CD14-positive monocyte (primary cell): ENCODE measurements at regions not wholly inside any gene's neighbourhood (a gene's known extent, or its start where the extent isn't known, plus 50 kb on each side); places are given as distances from the start of the nearest gene placed in this dataset.

Experiments used
- DNase-seq, 3 donors: peaks; one replicate each; pipeline ENCODE4 v3.0.0-alpha.2; 2011 to 2022
- H2AFZ ChIP-seq: 2 replicates; pipeline ENCODE4 v1.6.0; 2012; ENCODE audit warnings: mild to moderate bottlenecking, low read depth, low read length, inconsistent platforms; ENCODE audit not compliant: insufficient read depth, poor library complexity, severe bottlenecking
- H3K27ac ChIP-seq, 2 donors: 1 replicate in 1 of 2; 2 replicates in 1 of 2; pipeline ENCODE4 v1.5.1; 2012 to 2013; ENCODE audit warnings: low read length in 2 of 2, control low read depth in 1 of 2, inconsistent platforms in 1 of 2, low read depth in 1 of 2, mild to moderate bottlenecking in 1 of 2
- H3K27me3 ChIP-seq, 2 donors: one replicate each; pipeline versions ENCODE4 v1.6.0 to v1.6.1; 2011 to 2013; ENCODE audit warnings: low read length in 2 of 2; ENCODE audit not compliant: control insufficient read depth in 2 of 2, insufficient read depth in 2 of 2
- H3K36me3 ChIP-seq, 2 donors: replicated peaks in 1 of 2; 1 replicate in 1 of 2; 2 replicates in 1 of 2; pipeline versions ENCODE4 v1.5.1 to v1.6.1; 2012 to 2013; ENCODE audit warnings: low read length in 2 of 2, control low read depth in 1 of 2, inconsistent platforms in 1 of 2, mild to moderate bottlenecking in 1 of 2; ENCODE audit not compliant: insufficient read depth in 2 of 2, control insufficient read depth in 1 of 2
- H3K4me1 ChIP-seq, 2 donors: 1 replicate in 1 of 2; 2 replicates in 1 of 2; pipeline versions ENCODE4 v1.5.1 to v1.6.1; 2012 to 2013; ENCODE audit warnings: low read length in 2 of 2, control low read depth in 1 of 2, inconsistent platforms in 1 of 2, mild to moderate bottlenecking in 1 of 2, moderate library complexity in 1 of 2; ENCODE audit not compliant: insufficient read depth in 2 of 2, control insufficient read depth in 1 of 2
- H3K4me2 ChIP-seq: replicated peaks from 2 replicates; pipeline ENCODE3; 2012; ENCODE audit warnings: low read length, moderate library complexity, mild to moderate bottlenecking; ENCODE audit not compliant: poor library complexity, severe bottlenecking; ENCODE audit errors: extremely low read depth
- H3K4me3 ChIP-seq, 3 experiments: fragments of 200-600 bp in 1 of 3; sonication (generic) in 1 of 3; replicated peaks in 1 of 3; 1 replicate in 2 of 3; 2 replicates in 1 of 3; pipeline ENCODE4 v1.5.1; 2011 to 2013; ENCODE audit warnings: low read length in 3 of 3, mild to moderate bottlenecking in 3 of 3, control low read depth in 2 of 3, low read depth in 2 of 3, inconsistent platforms in 1 of 3, moderate library complexity in 1 of 3
- H3K79me2 ChIP-seq: 2 replicates; pipeline ENCODE4 v1.6.0; 2012; ENCODE audit warnings: mild to moderate bottlenecking, control low read depth, inconsistent platforms, low read length, moderate library complexity; ENCODE audit not compliant: insufficient read depth
- H3K9ac ChIP-seq: 2 replicates; pipeline ENCODE4 v1.6.0; 2017; ENCODE audit warnings: low read length, mild to moderate bottlenecking; ENCODE audit not compliant: insufficient read depth, poor library complexity, severe bottlenecking
- H3K9me3 ChIP-seq, 2 donors: replicated peaks in 1 of 2; 1 replicate in 1 of 2; 2 replicates in 1 of 2; pipeline versions ENCODE4 v1.5.1 to v1.6.1; 2012 to 2013; ENCODE audit warnings: low read length in 2 of 2, control low read depth in 1 of 2; ENCODE audit not compliant: control insufficient read depth in 1 of 2, insufficient read depth in 1 of 2
- H4K20me1 ChIP-seq: 2 replicates; pipeline ENCODE4 v1.6.0; 2012; ENCODE audit warnings: mild to moderate bottlenecking, low read length, control low read depth, moderate library complexity; ENCODE audit not compliant: insufficient read depth
- H3K27ac Mint-ChIP-seq, 7 donors: one replicate each; pipeline ENCODE4 v1.8.0; 2020; ENCODE audit warnings: mild to moderate bottlenecking in 7 of 7, mixed read lengths in 7 of 7, moderate library complexity in 6 of 7, inconsistent platforms in 2 of 7
- H3K27me3 Mint-ChIP-seq, 3 donors: one replicate each; pipeline ENCODE4 v1.8.0; 2021 to 2022; ENCODE audit warnings: low read depth in 3 of 3, mild to moderate bottlenecking in 3 of 3, mixed read lengths in 3 of 3, moderate library complexity in 3 of 3, inconsistent platforms in 1 of 3
- H3K36me3 Mint-ChIP-seq, 2 donors: one replicate each; pipeline ENCODE4 v1.8.0; 2020; ENCODE audit warnings: mixed read lengths in 2 of 2, inconsistent platforms in 1 of 2, mild to moderate bottlenecking in 1 of 2
- H3K4me1 Mint-ChIP-seq: one replicate; pipeline ENCODE4 v1.8.0; 2020; ENCODE audit warnings: mild to moderate bottlenecking, mixed read lengths
- H3K4me3 Mint-ChIP-seq, 2 donors: one replicate each; pipeline ENCODE4 v1.8.0; 2020; ENCODE audit warnings: mild to moderate bottlenecking in 2 of 2, mixed read lengths in 2 of 2, moderate library complexity in 1 of 2
- H3K9me3 Mint-ChIP-seq, 7 donors: one replicate each; pipeline ENCODE4 v1.8.0; 2020 to 2022; ENCODE audit warnings: mixed read lengths in 7 of 7, mild to moderate bottlenecking in 6 of 7, moderate library complexity in 6 of 7, inconsistent platforms in 2 of 7
- WGBS: methylation state at CpG from one replicate; pipeline ENCODE4 v1.1.5; 2013; ENCODE audit warnings: missing lambda C conversion rate; ENCODE audit not compliant: insufficient coverage; 5-methylcytosine and 5-hydroxymethylcytosine counted together
- intact Hi-C, 2 donors: fragments of 100-400 bp; cut with micrococcal nuclease; formaldehyde crosslinking; loops; one replicate each; pipeline versions ENCODE4 v1.15.0 to v1.15.1; 2023
- TF ChIP-seq, protein P1 (sequence below): fragments of 200-600 bp; IDR thresholded peaks from one replicate; pipeline ENCODE4 v1.8.0; 2022; ENCODE audit warnings: antibody characterized with exemption, mild to moderate bottlenecking

DNA sequence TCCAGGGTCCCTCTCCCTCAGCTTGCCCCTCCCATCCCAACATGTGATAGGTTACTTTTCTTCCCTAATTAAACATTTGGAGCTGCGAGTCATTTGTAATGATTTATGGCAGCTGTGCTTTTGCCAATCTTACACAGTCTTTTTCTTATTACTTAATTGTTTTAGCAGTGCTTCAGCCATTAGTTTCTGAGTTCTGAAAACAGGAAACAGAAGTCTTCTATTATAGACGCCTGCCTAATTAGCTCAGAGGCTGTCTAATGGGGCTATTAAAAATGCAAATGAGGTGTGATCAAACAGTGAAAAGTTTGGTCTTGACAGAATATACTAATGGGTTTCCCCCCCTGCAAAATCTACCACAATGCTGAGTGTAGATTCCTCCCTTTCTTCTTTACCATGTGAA lies 388.3 kb upstream of the CELF4 start:
- peaks cover 2% of the 10 kb centered on the region for H3K4me1 Mint-ChIP-seq
- TF ChIP-seq, protein P1, sequence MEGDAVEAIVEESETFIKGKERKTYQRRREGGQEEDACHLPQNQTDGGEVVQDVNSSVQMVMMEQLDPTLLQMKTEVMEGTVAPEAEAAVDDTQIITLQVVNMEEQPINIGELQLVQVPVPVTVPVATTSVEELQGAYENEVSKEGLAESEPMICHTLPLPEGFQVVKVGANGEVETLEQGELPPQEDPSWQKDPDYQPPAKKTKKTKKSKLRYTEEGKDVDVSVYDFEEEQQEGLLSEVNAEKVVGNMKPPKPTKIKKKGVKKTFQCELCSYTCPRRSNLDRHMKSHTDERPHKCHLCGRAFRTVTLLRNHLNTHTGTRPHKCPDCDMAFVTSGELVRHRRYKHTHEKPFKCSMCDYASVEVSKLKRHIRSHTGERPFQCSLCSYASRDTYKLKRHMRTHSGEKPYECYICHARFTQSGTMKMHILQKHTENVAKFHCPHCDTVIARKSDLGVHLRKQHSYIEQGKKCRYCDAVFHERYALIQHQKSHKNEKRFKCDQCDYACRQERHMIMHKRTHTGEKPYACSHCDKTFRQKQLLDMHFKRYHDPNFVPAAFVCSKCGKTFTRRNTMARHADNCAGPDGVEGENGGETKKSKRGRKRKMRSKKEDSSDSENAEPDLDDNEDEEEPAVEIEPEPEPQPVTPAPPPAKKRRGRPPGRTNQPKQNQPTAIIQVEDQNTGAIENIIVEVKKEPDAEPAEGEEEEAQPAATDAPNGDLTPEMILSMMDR = no peak
- H3K9me3 Mint-ChIP-seq = peaks cover 0 to 18% (median 10%) of the 10 kb centered on the region in 7 donors
- Histone ChIP-seq H3K79me2 (no peaks in the 10 kb centered on the region), H3K4me1 (no peaks in the 10 kb centered on the region), H3K4me3 (no peak overlapping the region), H3K36me3 (no peaks in the 10 kb centered on the region), H3K4me2 (no peak overlapping the region), H3K27me3 (no peaks in the 10 kb centered on the region), H2AFZ (no peak overlapping the region), H4K20me1 (no peaks in the 10 kb centered on the region), H3K27ac (no peak overlapping the region), H3K9me3 (peaks cover 0 to 3% of the 10 kb centered on the region in 2 donors), H3K9ac (no peak overlapping the region)
- no CpG with 5 or more reads among the region's 2 CpGs for WGBS
- H3K27ac Mint-ChIP-seq = no peak overlapping the region
- H3K27me3 Mint-ChIP-seq = no peaks in the 10 kb centered on the region
- intact Hi-C loops = no loop called here
- DNase-seq = no peak
- H3K4me3 Mint-ChIP-seq = no peak overlapping the region
- H3K36me3 Mint-ChIP-seq = no peaks in the 10 kb centered on the region

DNA sequence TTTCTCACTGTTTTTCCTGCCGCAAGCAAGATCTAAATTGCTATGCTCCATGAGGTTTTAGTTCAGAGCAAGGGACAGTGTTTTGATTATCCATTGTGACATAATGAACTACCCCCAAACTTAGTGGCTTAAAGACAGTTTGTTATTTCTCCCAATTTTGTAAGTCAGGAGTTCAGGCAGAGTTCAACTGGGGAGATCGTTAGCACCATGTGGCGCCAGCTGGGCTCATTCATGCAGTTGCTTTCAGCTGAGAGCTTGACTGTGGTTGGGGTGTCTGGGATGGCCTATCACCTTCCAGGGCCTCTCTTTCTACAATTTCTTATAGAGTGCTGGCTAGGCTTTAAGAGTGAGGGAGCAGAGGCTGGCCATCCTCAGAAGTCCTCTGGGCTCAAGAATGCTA lies 382.9 kb upstream of the CELF4 start:
- peaks cover 0 to 18% (median 4%) of the 10 kb centered on the region in 7 donors for H3K9me3 Mint-ChIP-seq
- Histone ChIP-seq H3K9ac (no peak overlapping the region), H3K36me3 (no peaks in the 10 kb centered on the region), H3K4me2 (no peak overlapping the region), H3K4me3 (no peak overlapping the region), H3K4me1 (no peaks in the 10 kb centered on the region), H4K20me1 (no peaks in the 10 kb centered on the region), H3K9me3 (peaks cover 0 to 8% of the 10 kb centered on the region in 2 donors), H3K27ac (no peak overlapping the region), H3K79me2 (no peaks in the 10 kb centered on the region), H3K27me3 (no peaks in the 10 kb centered on the region), H2AFZ (no peak overlapping the region)
- no peaks in the 10 kb centered on the region for H3K36me3 Mint-ChIP-seq
- H3K27ac Mint-ChIP-seq = no peak overlapping the region
- no peaks in the 10 kb centered on the region for H3K27me3 Mint-ChIP-seq
- no peaks in the 10 kb centered on the region for H3K4me1 Mint-ChIP-seq
- intact Hi-C loops = no loop called here
- TF ChIP-seq, protein P1 = no peak
- no peak overlapping the region for H3K4me3 Mint-ChIP-seq
- no peak for DNase-seq
- 100% methylated on average over 2 of the region's 3 CpGs for WGBS
